ENCODE measurements at regions not wholly inside any gene's neighbourhood (a gene's known extent, or its start where the extent isn't known, plus 50 kb on each side); places are given as distances from the start of the nearest gene placed in this dataset.

- no peak for TF ChIP-seq ZFX (IDR thresholded peaks at IDR 0.05)
- no peak; the same call in 1 of the 2 replicates for TF ChIP-seq CTCF (conservative IDR thresholded peaks at IDR 0.05)
- no peak overlapping the region for H3K27ac ChIP-seq
These were observed 177.1 kb upstream of the CTBP2 start for GRCh38 chr10:125337510-125337909.

- TF ChIP-seq CTCF (conservative IDR thresholded peaks at IDR 0.05) (no peak), ZFX (IDR thresholded peaks at IDR 0.05) (no peak)
- H3K27ac ChIP-seq: no peak overlapping the region
These were observed 174.2 kb upstream of the CTBP2 start for GRCh38 chr10:125334545-125334944.

- H3K27ac ChIP-seq: no peak overlapping the region
- no peak for TF ChIP-seq ZFX (IDR thresholded peaks at IDR 0.05)
- no peak for TF ChIP-seq CTCF (conservative IDR thresholded peaks at IDR 0.05)
These were observed 173.4 kb upstream of the CTBP2 start for GRCh38 chr10:125333769-125334168.

- no peak overlapping the region for H3K27ac ChIP-seq
- TF ChIP-seq CTCF (conservative IDR thresholded peaks at IDR 0.05) (no peak), ZFX (IDR thresholded peaks at IDR 0.05) (no peak)
These were observed 172.8 kb upstream of the CTBP2 start for GRCh38 chr10:125333209-125333591.

- no peak overlapping the region for H3K27ac ChIP-seq
- no peak for TF ChIP-seq CTCF (conservative IDR thresholded peaks at IDR 0.05)
- no peak for TF ChIP-seq ZFX (IDR thresholded peaks at IDR 0.05)
These were observed 172.3 kb upstream of the CTBP2 start for GRCh38 chr10:125332548-125333208.

GRCh38 chr10:125331056-125331455 is 170.7 kb upstream of the CTBP2 start:
- H3K27ac ChIP-seq: no peak overlapping the region
- TF ChIP-seq ZFX (IDR thresholded peaks at IDR 0.05) (no peak), CTCF (conservative IDR thresholded peaks at IDR 0.05) (no peak)

GRCh38 chr10:125329056-125329455 is 168.7 kb upstream of the CTBP2 start:
- no peak overlapping the region for H3K27ac ChIP-seq
- TF ChIP-seq ZFX (IDR thresholded peaks at IDR 0.05): no peak
- no peak for TF ChIP-seq CTCF (conservative IDR thresholded peaks at IDR 0.05)
